GM23338 (cell line): ENCODE measurements at regions not wholly inside any gene's neighbourhood (a gene's known extent, or its start where the extent isn't known, plus 50 kb on each side); places are given as distances from the start of the nearest gene placed in this dataset.

Experiments
- ATAC-seq: fragments of 200-7000 bp; cut with Tn5 transposase; 3 replicates; pipeline ENCODE4 v1.9.1; 2020
- DNase-seq: peaks from one replicate; pipeline ENCODE4 v3.0.0-alpha.2; 2015; ENCODE audit warnings: low spot score
- H2AFZ ChIP-seq: fragments of 200-600 bp; sonication (generic); 2 replicates; pipeline ENCODE4 v1.8.0; 2016; ENCODE audit warnings: antibody characterized with exemption, mild to moderate bottlenecking, moderate library complexity
- H3F3A ChIP-seq: fragments of 200-600 bp; sonication (generic); replicated peaks from 2 replicates; pipeline ENCODE4 v1.8.0; 2017; ENCODE audit warnings: antibody characterized with exemption, mixed run types, low read depth
- H3K27ac ChIP-seq: fragments of 200-600 bp; sonication (generic); 2 replicates; pipeline ENCODE4 v1.6.1; 2016; ENCODE audit warnings: low read depth
- H3K27me3 ChIP-seq: fragments of 200-600 bp; sonication (generic); 2 replicates; pipeline ENCODE4 v1.8.0; 2016; ENCODE audit warnings: mild to moderate bottlenecking, mixed run types, moderate library complexity; ENCODE audit not compliant: insufficient read depth
- H3K36me3 ChIP-seq: fragments of 200-600 bp; sonication (generic); 2 replicates; pipeline ENCODE4 v1.8.0; 2016; ENCODE audit warnings: mild to moderate bottlenecking; ENCODE audit not compliant: insufficient read depth
- H3K4me1 ChIP-seq: fragments of 200-600 bp; sonication (generic); 2 replicates; pipeline ENCODE4 v1.8.0; 2016; ENCODE audit warnings: mild to moderate bottlenecking, moderate library complexity; ENCODE audit not compliant: insufficient read depth
- H3K4me2 ChIP-seq: fragments of 200-600 bp; sonication (generic); 2 replicates; pipeline ENCODE4 v1.7.1; 2017; ENCODE audit warnings: mixed run types
- H3K4me3 ChIP-seq: fragments of 200-600 bp; sonication (generic); 2 replicates; pipeline ENCODE4 v1.6.1; 2016; ENCODE audit warnings: mixed run types
- H3K79me2 ChIP-seq: fragments of 200-600 bp; sonication (generic); replicated peaks from 2 replicates; pipeline ENCODE4 v1.8.0; 2017; ENCODE audit warnings: mild to moderate bottlenecking; ENCODE audit not compliant: insufficient read depth
- H3K9me2 ChIP-seq: fragments of 200-600 bp; sonication (generic); 2 replicates; pipeline ENCODE4 v1.8.0; 2017; ENCODE audit not compliant: insufficient read depth
- H4K20me1 ChIP-seq: fragments of 200-600 bp; sonication (generic); replicated peaks from 2 replicates; pipeline ENCODE4 v1.8.0; 2017; ENCODE audit warnings: mild to moderate bottlenecking; ENCODE audit not compliant: insufficient read depth
- H3K27ac Mint-ChIP-seq: 2 replicates; pipeline ENCODE4 v1.8.0; 2020; ENCODE audit warnings: inconsistent platforms, mild to moderate bottlenecking, moderate library complexity, mixed read lengths
- H3K27me3 Mint-ChIP-seq: 3 replicates; pipeline ENCODE4 v1.8.0; 2022; ENCODE audit warnings: low read depth, mild to moderate bottlenecking, moderate library complexity, mixed read lengths, inconsistent platforms; ENCODE audit not compliant: insufficient read depth, poor library complexity
- H3K36me3 Mint-ChIP-seq: 3 replicates; pipeline ENCODE4 v1.8.0; 2021; ENCODE audit warnings: low read depth, mild to moderate bottlenecking, inconsistent platforms, moderate library complexity, mixed read lengths
- H3K4me1 Mint-ChIP-seq: 3 replicates; pipeline ENCODE4 v1.8.0; 2020; ENCODE audit warnings: mild to moderate bottlenecking, inconsistent platforms, mixed read lengths
- H3K4me3 Mint-ChIP-seq: 3 replicates; pipeline ENCODE4 v1.8.0; 2021; ENCODE audit warnings: moderate library complexity, mild to moderate bottlenecking, inconsistent platforms, mixed read lengths
- H3K9me3 Mint-ChIP-seq: 3 replicates; pipeline ENCODE4 v1.8.0; 2020; ENCODE audit warnings: moderate library complexity, mild to moderate bottlenecking, inconsistent platforms, mixed read lengths
- CREB1 ChIP-seq: fragments of 250-450 bp; sonication (Bioruptor Pico); IDR thresholded peaks from 2 replicates; pipeline ENCODE4 v1.5.0; 2020; ENCODE audit warnings: low read depth, mild to moderate bottlenecking, moderate library complexity
- CTCF ChIP-seq, 2 experiments: fragments of 200-600 bp in 1 of 2; sonication (generic) in 1 of 2; conservative IDR thresholded peaks; 2 replicates each; pipeline versions ENCODE4 v1.5.1 to v1.6.1; 2016 to 2017; ENCODE audit warnings: antibody characterized with exemption in 2 of 2, low read depth in 2 of 2, mild to moderate bottlenecking in 2 of 2, moderate library complexity in 1 of 2
- ETS1 ChIP-seq: IDR thresholded peaks from 2 replicates; pipeline ENCODE4 v1.6.1; 2016; ENCODE audit warnings: antibody characterized with exemption
- EZH2phosphoT487 ChIP-seq: fragments of 200-600 bp; sonication (generic); IDR thresholded peaks from one replicate; pipeline ENCODE4 v1.8.1; 2018; ENCODE audit warnings: antibody characterized with exemption; ENCODE audit not compliant: unreplicated experiment
- JUNB ChIP-seq: IDR thresholded peaks from one replicate; pipeline ENCODE4 v1.6.1; 2016; ENCODE audit warnings: antibody characterized with exemption; ENCODE audit not compliant: unreplicated experiment
- NANOG ChIP-seq: IDR thresholded peaks from 2 replicates; pipeline ENCODE4 v1.6.1; 2016; ENCODE audit warnings: antibody characterized with exemption, borderline replicate concordance
- ZNF462 ChIP-seq: fragments of 250-450 bp; sonication (Bioruptor Pico); IDR thresholded peaks from 2 replicates; pipeline ENCODE4 v1.5.0; 2020; ENCODE audit warnings: mild to moderate bottlenecking, moderate library complexity
- TF ChIP-seq, protein P1 (sequence below): IDR thresholded peaks from one replicate; pipeline ENCODE4 v1.6.1; 2018; ENCODE audit warnings: antibody characterized with exemption; ENCODE audit not compliant: unreplicated experiment

- TF ChIP-seq ZNF462 (CRISPR knock-in tag) (no peak), EZH2phosphoT487 (no peak), JUNB (no peak)
Measured at GRCh38 chr12:112638420-112638819, 153.1 kb upstream of the RPH3A start (continued).

DNA sequence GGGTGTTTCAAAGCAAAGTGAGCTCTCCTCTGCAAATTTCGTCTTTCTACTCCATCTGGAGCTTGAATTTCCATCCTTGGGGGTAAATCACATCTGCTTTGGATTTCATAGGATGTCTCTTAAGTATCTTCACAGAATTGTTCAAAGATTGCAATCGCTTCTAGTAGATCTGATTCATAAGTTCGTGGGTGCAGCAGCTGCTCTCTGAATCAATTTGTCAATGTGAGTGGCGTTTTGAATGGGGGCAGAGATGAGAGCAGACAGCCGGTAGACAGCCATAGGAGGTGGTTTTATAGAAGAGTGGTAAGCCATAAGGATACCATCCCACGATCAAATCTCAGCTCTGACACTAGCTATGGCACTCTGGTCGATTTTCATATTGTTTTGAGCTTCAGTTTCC is 146.0 kb upstream of the RPH3A start:
- Mint-ChIP-seq H3K36me3 (no peaks in the 10 kb centered on the region), H3K27ac (no peak overlapping the region), H3K4me1 (no peaks in the 10 kb centered on the region), H3K27me3 (peaks cover 2% of the 10 kb centered on the region), H3K4me3 (no peak overlapping the region), H3K9me3 (no peaks in the 10 kb centered on the region)
- DNase-seq (no peak), ATAC-seq (no peak)
- Histone ChIP-seq H2AFZ (no peak overlapping the region), H3K4me1 (no peaks in the 10 kb centered on the region; the same call in 1 of the 2 replicates), H3K9me2 (no peaks in the 10 kb centered on the region), H3K27ac (no peak overlapping the region), H3K27me3 (no peaks in the 10 kb centered on the region), H3K4me3 (no peak overlapping the region), H3K4me2 (no peak overlapping the region), H4K20me1 (no peaks in the 10 kb centered on the region), H3K36me3 (no peaks in the 10 kb centered on the region), H3K79me2 (no peaks in the 10 kb centered on the region), H3F3A (no peaks in the 10 kb centered on the region)
- no peak for TF ChIP-seq ETS1
- TF ChIP-seq, protein P1, sequence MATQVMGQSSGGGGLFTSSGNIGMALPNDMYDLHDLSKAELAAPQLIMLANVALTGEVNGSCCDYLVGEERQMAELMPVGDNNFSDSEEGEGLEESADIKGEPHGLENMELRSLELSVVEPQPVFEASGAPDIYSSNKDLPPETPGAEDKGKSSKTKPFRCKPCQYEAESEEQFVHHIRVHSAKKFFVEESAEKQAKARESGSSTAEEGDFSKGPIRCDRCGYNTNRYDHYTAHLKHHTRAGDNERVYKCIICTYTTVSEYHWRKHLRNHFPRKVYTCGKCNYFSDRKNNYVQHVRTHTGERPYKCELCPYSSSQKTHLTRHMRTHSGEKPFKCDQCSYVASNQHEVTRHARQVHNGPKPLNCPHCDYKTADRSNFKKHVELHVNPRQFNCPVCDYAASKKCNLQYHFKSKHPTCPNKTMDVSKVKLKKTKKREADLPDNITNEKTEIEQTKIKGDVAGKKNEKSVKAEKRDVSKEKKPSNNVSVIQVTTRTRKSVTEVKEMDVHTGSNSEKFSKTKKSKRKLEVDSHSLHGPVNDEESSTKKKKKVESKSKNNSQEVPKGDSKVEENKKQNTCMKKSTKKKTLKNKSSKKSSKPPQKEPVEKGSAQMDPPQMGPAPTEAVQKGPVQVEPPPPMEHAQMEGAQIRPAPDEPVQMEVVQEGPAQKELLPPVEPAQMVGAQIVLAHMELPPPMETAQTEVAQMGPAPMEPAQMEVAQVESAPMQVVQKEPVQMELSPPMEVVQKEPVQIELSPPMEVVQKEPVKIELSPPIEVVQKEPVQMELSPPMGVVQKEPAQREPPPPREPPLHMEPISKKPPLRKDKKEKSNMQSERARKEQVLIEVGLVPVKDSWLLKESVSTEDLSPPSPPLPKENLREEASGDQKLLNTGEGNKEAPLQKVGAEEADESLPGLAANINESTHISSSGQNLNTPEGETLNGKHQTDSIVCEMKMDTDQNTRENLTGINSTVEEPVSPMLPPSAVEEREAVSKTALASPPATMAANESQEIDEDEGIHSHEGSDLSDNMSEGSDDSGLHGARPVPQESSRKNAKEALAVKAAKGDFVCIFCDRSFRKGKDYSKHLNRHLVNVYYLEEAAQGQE = no peak
- TF ChIP-seq CTCF (conservative IDR thresholded peaks at IDR 0.05; ENCODE audit: low read depth in 2 of 2) = no peak
- TF ChIP-seq EZH2phosphoT487 = no peak
- no peak for TF ChIP-seq NANOG
- no peak for TF ChIP-seq CREB1 (CRISPR knock-in tag)
